B cell (primary cell): ENCODE measurements at regions not wholly inside any gene's neighbourhood (a gene's known extent, or its start where the extent isn't known, plus 50 kb on each side); places are given as distances from the start of the nearest gene placed in this dataset.

ENCODE experiments used
- ATAC-seq: fragments of 200-7000 bp; cut with Tn5 transposase; one replicate; pipeline ENCODE4 v1.10.0; 2021; ENCODE audit warnings: low read depth, mild to moderate bottlenecking, moderate number of reproducible peaks, moderate library complexity
- CTCF ChIA-PET: fragments of 350-600 bp; sonication (Branson Sonifier 250); formaldehyde crosslinking; loops from one replicate; lab custom pipeline; 2021; ENCODE audit warnings: antibody characterized with exemption, inconsistent platforms; lab: Charles Lee
- POLR2A ChIA-PET: fragments of 350-600 bp; sonication (Branson Sonifier 250); formaldehyde crosslinking; loops from one replicate; lab custom pipeline; 2021; ENCODE audit warnings: antibody characterized with exemption; lab: Charles Lee
- DNase-seq: peaks from one replicate; pipeline ENCODE4 v3.0.0; 2013
- H2AFZ ChIP-seq: 2 replicates; pipeline ENCODE4 v1.6.1; 2012; ENCODE audit warnings: mild to moderate bottlenecking, low read depth, low read length; ENCODE audit not compliant: insufficient read depth, poor library complexity, severe bottlenecking
- H3K27ac ChIP-seq, 2 donors: 1 replicate in 1 of 2; 2 replicates in 1 of 2; pipeline ENCODE4 v1.5.1; 2012 to 2013; ENCODE audit warnings: low read length in 2 of 2, mild to moderate bottlenecking in 2 of 2, moderate library complexity in 1 of 2
- H3K27me3 ChIP-seq, 4 experiments: fragments of 200-600 bp in 1 of 4; sonication (generic) in 1 of 4; replicated peaks in 1 of 4; 1 replicate in 2 of 4; 2 replicates in 2 of 4; pipeline versions ENCODE4 v1.6.1 to v1.7.0; 2013 to 2016; ENCODE audit warnings: low read length in 3 of 4, mild to moderate bottlenecking in 2 of 4, mixed read lengths in 1 of 4, moderate library complexity in 1 of 4; ENCODE audit not compliant: insufficient read depth in 4 of 4, control insufficient read depth in 3 of 4; ENCODE audit errors: control extremely low read depth in 1 of 4
- H3K36me3 ChIP-seq, 2 experiments: replicated peaks in 1 of 2; 1 replicate in 1 of 2; 2 replicates in 1 of 2; pipeline versions ENCODE4 v1.6.1 to v1.7.1; 2013; ENCODE audit warnings: low read length in 1 of 2; ENCODE audit not compliant: insufficient read depth in 2 of 2, control insufficient read depth in 1 of 2; ENCODE audit errors: control extremely low read depth in 1 of 2, extremely low read depth in 1 of 2
- H3K4me1 ChIP-seq, 2 donors: fragments of 200-600 bp in 1 of 2; sonication (generic) in 1 of 2; 1 replicate in 1 of 2; 2 replicates in 1 of 2; pipeline versions ENCODE4 v1.5.1 to v1.6.1; 2013 to 2017; ENCODE audit warnings: low read length in 2 of 2; ENCODE audit not compliant: control insufficient read depth in 2 of 2, insufficient read depth in 2 of 2
- H3K4me2 ChIP-seq: replicated peaks from 2 replicates; pipeline ENCODE3; 2012; ENCODE audit warnings: mild to moderate bottlenecking, low read depth, low read length; ENCODE audit not compliant: poor library complexity, severe bottlenecking
- H3K4me3 ChIP-seq, 5 experiments: fragments of 200-600 bp in 1 of 5; sonication (generic) in 1 of 5; 1 replicate in 3 of 5; 2 replicates in 2 of 5; pipeline versions ENCODE4 v1.5.1 to v1.7.0; 2011 to 2016; ENCODE audit warnings: low read length in 4 of 5, mild to moderate bottlenecking in 4 of 5, low read depth in 2 of 5, control low read depth in 1 of 5, moderate library complexity in 1 of 5; ENCODE audit not compliant: insufficient read depth in 1 of 5; ENCODE audit errors: control extremely low read depth in 1 of 5, extremely low read depth in 1 of 5
- H3K79me2 ChIP-seq: fragments of 200-600 bp; sonication (generic); one replicate; pipeline ENCODE4 v1.6.0; 2016; ENCODE audit warnings: low read length; ENCODE audit not compliant: control insufficient read depth, insufficient read depth
- H3K9ac ChIP-seq: fragments of 200-600 bp; sonication (generic); 2 replicates; pipeline ENCODE4 v1.6.1; 2017; ENCODE audit warnings: mild to moderate bottlenecking, low read length, moderate library complexity
- H3K9me3 ChIP-seq, 3 donors: one replicate each; pipeline versions ENCODE4 v1.6.1 to v1.7.1; 2013; ENCODE audit warnings: low read length in 2 of 3; ENCODE audit not compliant: control insufficient read depth in 2 of 3, insufficient read depth in 1 of 3; ENCODE audit errors: control extremely low read depth in 1 of 3
- H4K20me1 ChIP-seq: 2 replicates; pipeline ENCODE4 v1.6.0; 2012; ENCODE audit warnings: mild to moderate bottlenecking, low read length; ENCODE audit not compliant: insufficient read depth, control insufficient read depth, poor library complexity, severe bottlenecking
- H3K27ac Mint-ChIP-seq: one replicate; pipeline ENCODE4 v1.8.0; 2021; ENCODE audit warnings: mixed read lengths
- H3K27me3 Mint-ChIP-seq: one replicate; pipeline ENCODE4 v1.8.0; 2021; ENCODE audit warnings: mixed read lengths
- H3K4me1 Mint-ChIP-seq: one replicate; pipeline ENCODE4 v1.8.0; 2021; ENCODE audit warnings: mixed read lengths
- H3K4me3 Mint-ChIP-seq: one replicate; pipeline ENCODE4 v1.8.0; 2021; ENCODE audit warnings: mixed read lengths
- H3K9me3 Mint-ChIP-seq: one replicate; pipeline ENCODE4 v1.8.0; 2022; ENCODE audit warnings: mixed read lengths; ENCODE audit not compliant: insufficient read depth
- CTCF ChIP-seq: fragments of 200-600 bp; IDR thresholded peaks from one replicate; pipeline ENCODE4 v1.8.0; 2022; ENCODE audit warnings: antibody characterized with exemption, mild to moderate bottlenecking
- EZH2 ChIP-seq: IDR thresholded peaks from 2 replicates; pipeline ENCODE4 v1.6.1; 2012; ENCODE audit warnings: borderline replicate concordance, low read depth, mild to moderate bottlenecking, moderate library complexity, low read length; ENCODE audit not compliant: insufficient read depth, poor library complexity, severe bottlenecking
- WGBS: methylation state at CpG from one replicate; pipeline ENCODE4 v1.1.5; 2013; ENCODE audit warnings: missing lambda C conversion rate; ENCODE audit not compliant: insufficient coverage; 5-methylcytosine and 5-hydroxymethylcytosine counted together
- intact Hi-C: fragments of 100-400 bp; cut with micrococcal nuclease; formaldehyde crosslinking; loops from one replicate; pipeline ENCODE4 v1.10.0; 2022

DNA sequence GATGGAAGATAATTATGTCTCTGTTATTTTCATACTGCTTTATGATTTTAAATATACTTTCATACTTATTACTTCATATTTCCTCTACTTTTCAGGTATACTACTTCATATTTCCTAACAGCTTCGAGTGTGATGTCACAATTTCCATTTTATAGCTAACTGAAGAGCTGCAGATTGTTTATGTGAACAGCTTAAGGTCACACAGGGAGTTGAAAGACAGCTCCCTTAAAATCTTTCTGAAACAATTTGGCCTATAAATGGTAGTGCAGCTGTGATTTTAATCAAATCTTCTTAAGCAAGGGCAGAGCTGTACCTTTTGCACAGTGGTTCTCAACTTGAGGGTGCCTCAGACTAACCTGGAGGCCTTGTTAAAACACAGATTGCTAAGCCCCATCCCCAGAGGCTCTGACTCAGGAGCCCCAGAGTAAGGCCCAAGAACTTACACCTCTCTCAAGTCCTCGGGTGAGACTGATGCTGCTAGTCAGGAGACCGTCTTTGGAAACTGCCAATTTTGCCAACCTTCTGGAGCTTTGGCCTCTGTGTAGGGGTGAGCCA is 347.0 kb upstream of the HSF2 start:
- WGBS = 100% methylated on average over 2 of the region's 3 CpGs
- ATAC-seq = no peak
- no peaks in the 10 kb centered on the region for H3K27me3 ChIP-seq
- H3K27ac Mint-ChIP-seq = no peak overlapping the region
- H3K4me3 Mint-ChIP-seq = no peak overlapping the region
- DNase-seq = no peak
- CTCF ChIA-PET = no interaction called here
- H2AFZ ChIP-seq = no peak overlapping the region
- H3K27ac ChIP-seq = no peak overlapping the region
- no peaks in the 10 kb centered on the region for H3K27me3 Mint-ChIP-seq
- H4K20me1 ChIP-seq = no peaks in the 10 kb centered on the region
- H3K9me3 Mint-ChIP-seq = no peaks in the 10 kb centered on the region
- no peaks in the 10 kb centered on the region for H3K79me2 ChIP-seq
- H3K4me1 ChIP-seq = no peaks in the 10 kb centered on the region
- H3K4me3 ChIP-seq = no peak overlapping the region
- H3K36me3 ChIP-seq = no peaks in the 10 kb centered on the region
- H3K9me3 ChIP-seq = no peaks in the 10 kb centered on the region
- no peak overlapping the region for H3K9ac ChIP-seq
- intact Hi-C loops = no loop called here
- POLR2A ChIA-PET = no interaction called here
- TF ChIP-seq CTCF = no peak
- TF ChIP-seq EZH2 = no peak
- H3K4me1 Mint-ChIP-seq = no peaks in the 10 kb centered on the region
- H3K4me2 ChIP-seq = no peak overlapping the region

DNA sequence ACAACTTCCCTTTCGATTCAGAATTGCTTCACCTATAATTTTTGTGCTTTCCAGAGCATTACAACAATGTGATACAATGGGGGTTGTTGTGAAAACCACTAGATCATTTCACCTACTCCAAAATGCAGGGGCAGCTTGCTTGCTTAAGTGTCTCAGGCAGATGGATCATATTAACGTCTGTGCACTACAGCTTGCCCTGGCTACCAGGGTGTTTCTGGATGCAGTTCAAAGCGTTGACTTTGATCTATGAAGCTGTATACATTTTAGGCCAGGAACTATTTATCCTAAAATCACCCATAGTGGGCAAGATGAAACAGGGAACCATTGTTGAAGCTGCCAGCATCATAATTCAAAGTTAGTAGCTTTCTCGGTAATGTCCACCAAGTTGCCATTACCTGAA is 339.5 kb upstream of the HSF2 start:
- H3K4me3 ChIP-seq = no peak overlapping the region
- no peak for TF ChIP-seq EZH2
- TF ChIP-seq CTCF = no peak
- no peaks in the 10 kb centered on the region for H3K4me1 Mint-ChIP-seq
- H3K27me3 Mint-ChIP-seq = no peaks in the 10 kb centered on the region
- no peak for DNase-seq
- POLR2A ChIA-PET = no interaction called here
- H3K27ac ChIP-seq = no peak overlapping the region
- no peaks in the 10 kb centered on the region for H3K79me2 ChIP-seq
- intact Hi-C loops = no loop called here
- no peaks in the 10 kb centered on the region for H3K27me3 ChIP-seq
- no peak overlapping the region for H3K27ac Mint-ChIP-seq
- no peaks in the 10 kb centered on the region for H3K36me3 ChIP-seq
- no peak for ATAC-seq
- H3K9me3 ChIP-seq = no peaks in the 10 kb centered on the region
- no peak overlapping the region for H3K9ac ChIP-seq
- no peaks in the 10 kb centered on the region for H3K4me1 ChIP-seq
- 86% methylated on average over 1 of the region's 4 CpGs for WGBS
- H4K20me1 ChIP-seq = no peaks in the 10 kb centered on the region
- no peaks in the 10 kb centered on the region for H3K9me3 Mint-ChIP-seq
- CTCF ChIA-PET = no interaction called here
- no peak overlapping the region for H3K4me2 ChIP-seq
- H2AFZ ChIP-seq = no peak overlapping the region
- H3K4me3 Mint-ChIP-seq = no peak overlapping the region
